IMR-90 (cell line): ENCODE measurements at regions not wholly inside any gene's neighbourhood (a gene's known extent, or its start where the extent isn't known, plus 50 kb on each side); places are given as distances from the start of the nearest gene placed in this dataset.

ENCODE experiments used
- ATAC-seq: fragments of 200-7000 bp; cut with Tn5 transposase; 2 replicates; pipeline ENCODE4 v1.9.1; 2020; ENCODE audit warnings: low read depth, mild to moderate bottlenecking, moderate library complexity
- BruUV-seq: library from RNA; stranded (reverse); fragments of 400-500 nt; replicated peaks from 2 replicates; lab custom pipeline; 2021; lab: Mats Ljungman, UMichigan
- CTCF ChIA-PET: fragments of 300-600 bp; formaldehyde crosslinking; extraction: SDS; loops from one replicate; lab custom pipeline; 2021; ENCODE audit warnings: antibody characterized with exemption; lab: Yijun Ruan, JAX
- POLR2A ChIA-PET: fragments of 300-600 bp; sonication (Branson Sonifier 250); formaldehyde crosslinking; loops from one replicate; lab custom pipeline; 2022; ENCODE audit warnings: antibody characterized with exemption; ENCODE audit not compliant: unreplicated experiment; lab: Charles Lee
- DNase-seq: peaks from one replicate; pipeline ENCODE4 v3.0.0; 2013
- H2AFZ ChIP-seq: replicated peaks from 2 replicates; pipeline ENCODE3; 2013; ENCODE audit warnings: low read length, mild to moderate bottlenecking; ENCODE audit not compliant: poor library complexity
- H2AK5ac ChIP-seq: 2 replicates; pipeline ENCODE4 v1.6.1; 2013; ENCODE audit warnings: low read depth, low read length, inconsistent platforms
- H2AK9ac ChIP-seq: replicated peaks from 2 replicates; pipeline ENCODE3; 2013; ENCODE audit warnings: mild to moderate bottlenecking, low read depth, low read length, moderate library complexity; ENCODE audit not compliant: poor library complexity
- H2BK120ac ChIP-seq: 2 replicates; pipeline ENCODE4 v1.6.1; 2013; ENCODE audit warnings: low read depth, low read length, inconsistent platforms
- H2BK15ac ChIP-seq: 3 replicates; pipeline ENCODE4 v1.6.1; 2013; ENCODE audit warnings: low read depth, low read length, inconsistent platforms
- H2BK20ac ChIP-seq: 2 replicates; pipeline ENCODE4 v1.6.1; 2013; ENCODE audit warnings: low read depth, mild to moderate bottlenecking, inconsistent platforms, low read length, moderate library complexity
- H2BK5ac ChIP-seq: 2 replicates; pipeline ENCODE4 v1.6.1; 2013; ENCODE audit warnings: mild to moderate bottlenecking, low read depth, low read length, inconsistent platforms; ENCODE audit not compliant: poor library complexity, severe bottlenecking
- H3K14ac ChIP-seq: replicated peaks from 2 replicates; pipeline ENCODE4 v1.6.1; 2013; ENCODE audit warnings: low read depth, low read length, inconsistent platforms
- H3K18ac ChIP-seq: 2 replicates; pipeline ENCODE4 v1.6.1; 2013; ENCODE audit warnings: low read depth, low read length, control low read depth
- H3K23ac ChIP-seq: 2 replicates; pipeline ENCODE4 v1.6.1; 2013; ENCODE audit warnings: low read depth, low read length, inconsistent platforms
- H3K27ac ChIP-seq: 2 replicates; pipeline ENCODE4 v1.5.1; 2013; ENCODE audit warnings: mild to moderate bottlenecking, control low read depth, low read length; ENCODE audit not compliant: insufficient read depth
- H3K27me3 ChIP-seq: 2 replicates; pipeline ENCODE4 v1.6.1; 2013; ENCODE audit warnings: low read length; ENCODE audit not compliant: control insufficient read depth, insufficient read depth
- H3K36me3 ChIP-seq: 2 replicates; pipeline ENCODE4 v1.6.1; 2013; ENCODE audit warnings: low read length, mixed read lengths; ENCODE audit not compliant: control insufficient read depth, insufficient read depth
- H3K4ac ChIP-seq: 2 replicates; pipeline ENCODE4 v1.6.1; 2013; ENCODE audit warnings: low read depth, low read length, inconsistent platforms
- H3K4me1 ChIP-seq: 2 replicates; pipeline ENCODE4 v1.6.1; 2013; ENCODE audit warnings: low read length, mixed read lengths; ENCODE audit not compliant: control insufficient read depth, insufficient read depth
- H3K4me2 ChIP-seq: 2 replicates; pipeline ENCODE4 v1.6.1; 2013; ENCODE audit warnings: low read depth, mild to moderate bottlenecking, control low read depth, low read length, moderate library complexity
- H3K4me3 ChIP-seq: 2 replicates; pipeline ENCODE4 v1.5.1; 2013; ENCODE audit warnings: low read depth, mild to moderate bottlenecking, control low read depth, low read length, moderate library complexity; ENCODE audit not compliant: insufficient read depth
- H3K56ac ChIP-seq: 2 replicates; pipeline ENCODE4 v1.6.1; 2013; ENCODE audit warnings: low read length, inconsistent platforms; ENCODE audit not compliant: insufficient read depth; ENCODE audit errors: extremely low read depth
- H3K79me1 ChIP-seq, 2 experiments: 2 replicates each; pipeline ENCODE4 v1.6.1; 2013; ENCODE audit warnings: low read length in 2 of 2, inconsistent platforms in 1 of 2, low read depth in 1 of 2
- H3K9ac ChIP-seq: 2 replicates; pipeline ENCODE4 v1.6.1; 2013; ENCODE audit warnings: low read depth, low read length, control low read depth
- H3K9me1 ChIP-seq: 2 replicates; pipeline ENCODE4 v1.6.1; 2013; ENCODE audit warnings: low read length, inconsistent platforms; ENCODE audit not compliant: insufficient read depth
- H3K9me3 ChIP-seq: 2 replicates; pipeline ENCODE4 v1.6.1; 2013; ENCODE audit warnings: low read length; ENCODE audit not compliant: control insufficient read depth, insufficient read depth
- H4K20me1 ChIP-seq: 2 replicates; pipeline ENCODE4 v1.6.1; 2013; ENCODE audit warnings: low read length, inconsistent platforms; ENCODE audit not compliant: insufficient read depth
- H4K5ac ChIP-seq: 2 replicates; pipeline ENCODE4 v1.6.1; 2013; ENCODE audit warnings: mild to moderate bottlenecking, low read depth, low read length, control low read depth
- H4K8ac ChIP-seq, 2 experiments: 2 replicates each; pipeline ENCODE4 v1.6.1; 2013; ENCODE audit warnings: low read depth in 2 of 2, low read length in 2 of 2, control low read depth in 1 of 2, inconsistent platforms in 1 of 2
- H4K91ac ChIP-seq: 2 replicates; pipeline ENCODE4 v1.6.1; 2013; ENCODE audit warnings: low read depth, low read length, inconsistent platforms; ENCODE audit not compliant: insufficient read depth
- BHLHE40 ChIP-seq: fragments of 150-350 bp; IDR thresholded peaks from 2 replicates; pipeline ENCODE4 v1.6.1; 2016; ENCODE audit warnings: mild to moderate bottlenecking, low read depth, low read length
- CEBPB ChIP-seq: IDR thresholded peaks from 2 replicates; pipeline ENCODE4 v1.6.1; 2012; ENCODE audit warnings: low read depth, low read length, improper control_type of control experiment
- CHD1 ChIP-seq: IDR thresholded peaks from 2 replicates; pipeline ENCODE4 v1.6.1; 2012; ENCODE audit warnings: low read depth, low read length, improper control_type of control experiment
- ELK1 ChIP-seq: fragments of 150-350 bp; IDR thresholded peaks from 2 replicates; pipeline ENCODE4 v1.6.1; 2016; ENCODE audit warnings: low read depth, mild to moderate bottlenecking, low read length, moderate library complexity, borderline replicate concordance
- FOS ChIP-seq: fragments of 150-350 bp; IDR thresholded peaks from 2 replicates; pipeline ENCODE4 v1.6.1; 2016; ENCODE audit warnings: low read depth, low read length
- MAFK ChIP-seq: IDR thresholded peaks from 2 replicates; pipeline ENCODE4 v1.6.1; 2012; ENCODE audit warnings: low read depth, low read length, improper control_type of control experiment
- MAZ ChIP-seq: IDR thresholded peaks from 2 replicates; pipeline ENCODE4 v1.6.1; 2012; ENCODE audit warnings: low read depth, mild to moderate bottlenecking, low read length, improper control_type of control experiment, moderate library complexity, borderline replicate concordance
- MXI1 ChIP-seq: IDR thresholded peaks from 2 replicates; pipeline ENCODE4 v1.6.1; 2012; ENCODE audit warnings: low read depth, mild to moderate bottlenecking, low read length, moderate library complexity, borderline replicate concordance
- NFE2L2 ChIP-seq: fragments of 150-350 bp; IDR thresholded peaks from 2 replicates; pipeline ENCODE4 v1.6.1; 2016; ENCODE audit warnings: low read depth, mild to moderate bottlenecking, low read length
- POLR2A ChIP-seq: IDR thresholded peaks from 2 replicates; pipeline ENCODE4 v1.6.1; 2012; ENCODE audit warnings: mild to moderate bottlenecking, low read depth, low read length
- RAD21 ChIP-seq: IDR thresholded peaks from 2 replicates; pipeline ENCODE4 v1.6.1; 2012; ENCODE audit warnings: low read length, improper control_type of control experiment
- RCOR1 ChIP-seq: IDR thresholded peaks from 2 replicates; pipeline ENCODE4 v1.6.1; 2012; ENCODE audit warnings: mild to moderate bottlenecking, low read length, improper control_type of control experiment; ENCODE audit not compliant: insufficient replicate concordance
- RFX5 ChIP-seq: IDR thresholded peaks from 2 replicates; pipeline ENCODE4 v1.8.0; 2012; ENCODE audit warnings: low read depth, mild to moderate bottlenecking, low read length, moderate library complexity
- SMC3 ChIP-seq: fragments of 150-350 bp; IDR thresholded peaks from 2 replicates; pipeline ENCODE4 v1.6.1; 2016; ENCODE audit warnings: low read depth, mild to moderate bottlenecking, antibody characterized with exemption, low read length, moderate library complexity
- WGBS, 2 experiments: methylation state at CpG; one replicate each; pipeline versions ENCODE4 v1.1.5 to v1.1.7; 2013; ENCODE audit warnings: missing lambda C conversion rate in 2 of 2; ENCODE audit not compliant: insufficient read length in 1 of 2; ENCODE audit errors: extremely low coverage in 2 of 2; 5-methylcytosine and 5-hydroxymethylcytosine counted together
- dilution Hi-C: fragments of 300-500 bp; cut with HindIII; formaldehyde crosslinking; loops from one replicate; pipeline ENCODE4 v1.14.3; 2018; ENCODE audit warnings: low sequenced_read_pairs; ENCODE audit not compliant: unreplicated experiment
- in situ Hi-C: fragments of 300-500 bp; cut with MboI; formaldehyde crosslinking; loops from 3 replicates; pipeline ENCODE4 v1.14.3; 2019; ENCODE audit warnings: low sequenced_read_pairs, inconsistent platforms, mixed read lengths
- intact Hi-C: fragments of 100-400 bp; cut with micrococcal nuclease; formaldehyde crosslinking; loops from 2 replicates; pipeline ENCODE4 v1.10.0; 2022
- TF ChIP-seq, protein P1 (sequence below): conservative IDR thresholded peaks from 2 replicates; pipeline ENCODE4 v1.5.1; 2012; ENCODE audit warnings: mild to moderate bottlenecking, low read depth, low read length, improper control_type of control experiment
- TF ChIP-seq, protein P2 (sequence below): fragments of 150-350 bp; IDR thresholded peaks from 2 replicates; pipeline ENCODE4 v1.6.1; 2017; ENCODE audit warnings: mild to moderate bottlenecking, antibody characterized with exemption, low read length, low read depth

DNA sequence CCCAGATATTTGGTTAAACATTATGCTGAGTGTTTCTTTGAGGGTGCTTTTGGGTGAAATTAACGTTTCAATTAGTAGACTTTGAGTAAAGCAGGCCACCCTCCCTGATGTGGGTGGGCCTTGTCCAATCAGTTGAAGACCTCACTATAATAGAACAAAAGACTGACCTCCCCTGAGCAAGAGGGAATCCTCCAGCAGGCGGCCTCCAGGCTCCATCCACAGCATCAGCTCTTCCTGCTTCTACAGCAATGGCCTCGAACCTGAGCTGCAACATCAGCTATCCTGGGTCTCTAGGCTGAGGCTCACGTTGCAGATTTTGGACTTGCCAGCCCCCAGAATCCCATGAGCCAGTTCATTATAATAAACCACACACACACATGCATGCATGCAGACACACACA is 104.2 kb downstream of the PFKFB3 start:
- ChIA-PET CTCF (no interaction called here), POLR2A (no interaction called here)
- H3K56ac ChIP-seq, result no peak overlapping the region
- H3K4ac ChIP-seq, result no peak overlapping the region
- BruUV-seq, result no TSS peak
- whole genome bisulfite sequencing, 2 experiments, result 60% methylated on average over 2 of the region's 4 CpGs; no CpG with 5 or more reads in 1 of the 2 experiments
- H3K18ac ChIP-seq, result no peak overlapping the region
- H4K8ac ChIP-seq, result no peak overlapping the region
- no peak overlapping the region for H3K4me3 ChIP-seq
- no peak overlapping the region for H3K27ac ChIP-seq
- H4K20me1 ChIP-seq, result no peaks in the 10 kb centered on the region
- no peaks in the 10 kb centered on the region for H3K36me3 ChIP-seq
- no peak overlapping the region for H3K9ac ChIP-seq
- in situ Hi-C loops (no loop called here), dilution Hi-C loops (no loop called here), intact Hi-C loops (no loop called here)
- H4K91ac ChIP-seq, result no peak overlapping the region
- no peak overlapping the region for H2AK5ac ChIP-seq
- H2AK9ac ChIP-seq, result no peak overlapping the region
- DNase-seq, result no peak
- no peaks in the 10 kb centered on the region for H3K4me1 ChIP-seq
- H2BK15ac ChIP-seq, result no peak overlapping the region
- H2AFZ ChIP-seq, result no peak overlapping the region
- ATAC-seq, result no peak
- no peak overlapping the region for H2BK20ac ChIP-seq
- TF ChIP-seq, protein P1, sequence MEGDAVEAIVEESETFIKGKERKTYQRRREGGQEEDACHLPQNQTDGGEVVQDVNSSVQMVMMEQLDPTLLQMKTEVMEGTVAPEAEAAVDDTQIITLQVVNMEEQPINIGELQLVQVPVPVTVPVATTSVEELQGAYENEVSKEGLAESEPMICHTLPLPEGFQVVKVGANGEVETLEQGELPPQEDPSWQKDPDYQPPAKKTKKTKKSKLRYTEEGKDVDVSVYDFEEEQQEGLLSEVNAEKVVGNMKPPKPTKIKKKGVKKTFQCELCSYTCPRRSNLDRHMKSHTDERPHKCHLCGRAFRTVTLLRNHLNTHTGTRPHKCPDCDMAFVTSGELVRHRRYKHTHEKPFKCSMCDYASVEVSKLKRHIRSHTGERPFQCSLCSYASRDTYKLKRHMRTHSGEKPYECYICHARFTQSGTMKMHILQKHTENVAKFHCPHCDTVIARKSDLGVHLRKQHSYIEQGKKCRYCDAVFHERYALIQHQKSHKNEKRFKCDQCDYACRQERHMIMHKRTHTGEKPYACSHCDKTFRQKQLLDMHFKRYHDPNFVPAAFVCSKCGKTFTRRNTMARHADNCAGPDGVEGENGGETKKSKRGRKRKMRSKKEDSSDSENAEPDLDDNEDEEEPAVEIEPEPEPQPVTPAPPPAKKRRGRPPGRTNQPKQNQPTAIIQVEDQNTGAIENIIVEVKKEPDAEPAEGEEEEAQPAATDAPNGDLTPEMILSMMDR, result no peak
- TF ChIP-seq FOS (no peak), BHLHE40 (no peak), POLR2A (no peak), RFX5 (no peak), ELK1 (no peak), MAZ (no peak), CEBPB (no peak), NFE2L2 (no peak), RAD21 (no peak), CHD1 (no peak), SMC3 (no peak), MXI1 (no peak), MAFK (no peak), RCOR1 (no peak)
- TF ChIP-seq, protein P2, sequence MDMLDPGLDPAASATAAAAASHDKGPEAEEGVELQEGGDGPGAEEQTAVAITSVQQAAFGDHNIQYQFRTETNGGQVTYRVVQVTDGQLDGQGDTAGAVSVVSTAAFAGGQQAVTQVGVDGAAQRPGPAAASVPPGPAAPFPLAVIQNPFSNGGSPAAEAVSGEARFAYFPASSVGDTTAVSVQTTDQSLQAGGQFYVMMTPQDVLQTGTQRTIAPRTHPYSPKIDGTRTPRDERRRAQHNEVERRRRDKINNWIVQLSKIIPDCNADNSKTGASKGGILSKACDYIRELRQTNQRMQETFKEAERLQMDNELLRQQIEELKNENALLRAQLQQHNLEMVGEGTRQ, result no peak
- no peak overlapping the region for H3K14ac ChIP-seq
- no peak overlapping the region for H2BK5ac ChIP-seq
- H3K79me1 ChIP-seq, result no peaks in the 10 kb centered on the region
- no peaks in the 10 kb centered on the region for H3K27me3 ChIP-seq
- no peak overlapping the region for H4K5ac ChIP-seq
- no peak overlapping the region for H3K23ac ChIP-seq
- H3K9me3 ChIP-seq, result peaks cover 5% of the 10 kb centered on the region
- no peaks in the 10 kb centered on the region for H3K9me1 ChIP-seq
- H2BK120ac ChIP-seq, result no peak overlapping the region
- H3K4me2 ChIP-seq, result no peak overlapping the region
